ENCODE measurements at regions not wholly inside any gene's neighbourhood (a gene's known extent, or its start where the extent isn't known, plus 50 kb on each side); places are given as distances from the start of the nearest gene placed in this dataset.

DNA sequence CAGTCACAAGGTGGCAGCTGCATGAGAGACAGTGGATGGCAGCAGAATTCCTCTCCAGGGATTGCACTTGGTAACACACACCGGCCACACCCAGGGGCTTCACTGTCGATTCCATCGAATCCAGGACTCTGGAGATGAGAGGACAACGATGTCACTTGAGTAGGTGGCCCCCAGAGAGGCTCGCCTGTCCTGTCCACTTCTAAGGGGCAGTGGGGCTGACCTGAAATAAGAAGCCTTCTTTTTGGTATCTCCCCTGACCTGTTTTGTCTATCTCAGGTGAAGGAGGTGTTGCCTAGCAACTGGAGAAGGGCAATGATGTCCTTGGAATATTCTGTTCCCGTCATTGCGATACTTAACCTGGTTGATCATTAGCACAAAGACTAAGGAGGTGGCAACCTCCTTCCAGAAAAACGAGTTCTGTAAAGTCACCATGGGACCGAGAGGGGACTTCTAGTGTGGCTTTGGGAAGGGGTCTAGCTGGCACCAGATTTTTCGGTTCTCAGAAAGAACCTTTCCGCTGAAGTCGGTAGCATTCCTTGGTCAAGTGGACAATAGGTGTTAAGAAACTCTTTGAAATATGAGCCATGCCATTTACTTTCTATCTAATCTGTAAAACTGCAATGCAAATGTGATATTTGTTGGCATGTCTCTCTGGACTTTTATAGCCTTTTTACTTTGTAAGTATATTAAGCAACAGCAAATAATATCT lies 85.2 kb upstream of the TMPRSS2 start:
- in situ Hi-C loops (cut with HindIII; ENCODE audit: low sequenced_read_pairs), result no loop called here
- TF ChIP-seq, protein P1, sequence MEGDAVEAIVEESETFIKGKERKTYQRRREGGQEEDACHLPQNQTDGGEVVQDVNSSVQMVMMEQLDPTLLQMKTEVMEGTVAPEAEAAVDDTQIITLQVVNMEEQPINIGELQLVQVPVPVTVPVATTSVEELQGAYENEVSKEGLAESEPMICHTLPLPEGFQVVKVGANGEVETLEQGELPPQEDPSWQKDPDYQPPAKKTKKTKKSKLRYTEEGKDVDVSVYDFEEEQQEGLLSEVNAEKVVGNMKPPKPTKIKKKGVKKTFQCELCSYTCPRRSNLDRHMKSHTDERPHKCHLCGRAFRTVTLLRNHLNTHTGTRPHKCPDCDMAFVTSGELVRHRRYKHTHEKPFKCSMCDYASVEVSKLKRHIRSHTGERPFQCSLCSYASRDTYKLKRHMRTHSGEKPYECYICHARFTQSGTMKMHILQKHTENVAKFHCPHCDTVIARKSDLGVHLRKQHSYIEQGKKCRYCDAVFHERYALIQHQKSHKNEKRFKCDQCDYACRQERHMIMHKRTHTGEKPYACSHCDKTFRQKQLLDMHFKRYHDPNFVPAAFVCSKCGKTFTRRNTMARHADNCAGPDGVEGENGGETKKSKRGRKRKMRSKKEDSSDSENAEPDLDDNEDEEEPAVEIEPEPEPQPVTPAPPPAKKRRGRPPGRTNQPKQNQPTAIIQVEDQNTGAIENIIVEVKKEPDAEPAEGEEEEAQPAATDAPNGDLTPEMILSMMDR (IDR thresholded peaks at IDR 0.05; ENCODE audit: low read depth, low read length), result no peak
- no peak for DNase-seq (ENCODE audit: low read depth, low spot score)
- no peak overlapping the region for H3K4me3 ChIP-seq (ENCODE audit: low read depth, low read length)

DNA sequence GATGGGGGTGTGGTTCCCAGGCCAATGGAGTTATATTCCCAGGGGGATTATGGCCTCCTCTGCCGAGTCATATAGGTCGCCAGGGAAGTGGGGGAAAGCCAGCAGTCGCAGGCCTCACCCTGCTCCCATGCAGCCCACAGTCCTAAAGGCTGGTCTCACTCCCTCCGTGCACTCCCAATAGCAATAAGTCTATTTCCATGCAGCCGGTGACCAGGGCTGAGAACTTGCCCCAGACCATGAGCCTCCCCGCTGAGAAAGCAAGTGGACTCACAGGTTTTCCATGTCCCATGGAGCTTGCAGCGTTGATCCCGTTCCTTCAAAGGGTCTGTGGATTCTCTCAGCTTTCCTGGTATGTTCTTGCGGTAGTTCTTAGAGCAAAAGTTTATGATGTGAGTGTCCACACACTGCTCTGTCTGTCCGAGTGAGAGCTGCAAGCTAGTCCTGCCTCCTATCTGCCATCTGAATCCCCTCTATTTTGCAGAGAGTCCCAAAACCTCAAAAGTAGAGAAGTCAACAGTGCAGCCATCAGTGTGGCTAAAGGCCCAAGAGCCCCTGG lies 81.7 kb upstream of the TMPRSS2 start:
- in situ Hi-C loops (cut with HindIII; ENCODE audit: low sequenced_read_pairs), result no loop called here
- TF ChIP-seq, protein P1 (IDR thresholded peaks at IDR 0.05; ENCODE audit: low read depth, low read length), result no peak
- DNase-seq (ENCODE audit: low read depth, low spot score), result no peak
- no peak overlapping the region for H3K4me3 ChIP-seq (ENCODE audit: low read depth, low read length)

DNA sequence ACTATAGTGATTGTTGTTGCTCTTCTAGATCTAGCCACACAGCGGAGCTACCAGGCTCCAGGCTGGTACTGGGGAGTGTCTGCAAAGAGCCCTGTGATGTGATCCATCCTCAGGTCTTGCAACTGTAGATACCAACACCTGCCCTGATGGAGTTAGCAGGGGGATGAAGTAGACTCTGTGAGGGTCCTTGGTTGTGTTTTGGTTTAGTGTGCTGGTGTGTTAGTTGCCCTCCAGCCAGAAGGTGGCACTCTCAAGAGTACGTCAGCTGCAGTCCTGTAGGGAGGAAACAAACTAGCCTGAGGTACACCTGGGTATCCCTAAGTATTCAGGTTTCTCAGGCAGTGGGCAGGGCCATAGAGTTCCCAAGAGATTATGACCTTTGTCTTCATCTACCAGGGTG lies 81.2 kb upstream of the TMPRSS2 start:
- in situ Hi-C loops (cut with HindIII; ENCODE audit: low sequenced_read_pairs), result no loop called here
- no peak overlapping the region for H3K4me3 ChIP-seq (ENCODE audit: low read depth, low read length)
- TF ChIP-seq, protein P1 (IDR thresholded peaks at IDR 0.05; ENCODE audit: low read depth, low read length), result peak; percentile 6
- no peak for DNase-seq (ENCODE audit: low read depth, low spot score)

GRCh38 chr21:41585199-41585994 lies 77.4 kb upstream of the TMPRSS2 start:
- TF ChIP-seq, protein P1 (IDR thresholded peaks at IDR 0.05; ENCODE audit: low read depth, low read length), result no peak
- no peak overlapping the region for H3K4me3 ChIP-seq (ENCODE audit: low read depth, low read length)
- in situ Hi-C loops (cut with HindIII; ENCODE audit: low sequenced_read_pairs), result no loop called here
- no peak for DNase-seq (ENCODE audit: low read depth, low spot score)

GRCh38 chr21:41584603-41585176 lies 76.7 kb upstream of the TMPRSS2 start:
- in situ Hi-C loops (cut with HindIII; ENCODE audit: low sequenced_read_pairs), result no loop called here
- no peak for DNase-seq (ENCODE audit: low read depth, low spot score)
- TF ChIP-seq, protein P1 (IDR thresholded peaks at IDR 0.05; ENCODE audit: low read depth, low read length), result no peak
- no peak overlapping the region for H3K4me3 ChIP-seq (ENCODE audit: low read depth, low read length)

DNA sequence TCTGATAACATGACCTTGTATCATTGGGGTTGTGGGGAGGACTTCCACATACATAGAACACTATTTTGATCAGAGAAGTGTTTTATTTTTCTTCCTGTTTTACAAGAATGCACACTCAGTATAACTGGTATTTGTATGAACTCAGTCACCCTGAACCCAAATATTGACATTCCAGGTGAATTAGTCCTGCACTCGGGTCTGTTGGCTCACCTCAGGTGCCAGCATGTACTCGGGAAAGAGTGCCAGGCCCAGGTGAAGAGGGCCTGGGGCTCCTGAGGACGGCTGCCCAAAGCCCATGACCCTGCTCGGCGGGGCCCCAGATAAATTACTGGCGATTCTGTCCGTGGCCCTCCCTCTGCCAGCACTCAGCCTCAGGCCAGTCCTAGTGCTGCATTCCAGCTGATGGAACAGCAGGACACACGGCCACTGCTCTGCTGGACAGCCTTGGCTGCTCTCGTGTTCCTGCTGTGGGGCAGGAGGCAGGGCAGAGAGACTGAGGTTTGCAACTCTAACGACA lies 75.4 kb upstream of the TMPRSS2 start:
- in situ Hi-C loops (cut with HindIII; ENCODE audit: low sequenced_read_pairs), result no loop called here
- peak; percentile 13 for DNase-seq (ENCODE audit: low read depth, low spot score)

More for the DNA sequence above, 75.4 kb upstream of the TMPRSS2 start:
- H3K4me3 ChIP-seq (ENCODE audit: low read depth, low read length), result no peak overlapping the region
- TF ChIP-seq, protein P1 (IDR thresholded peaks at IDR 0.05; ENCODE audit: low read depth, low read length), result no peak
